ENCODE measurements at regions not wholly inside any gene's neighbourhood (a gene's known extent, or its start where the extent isn't known, plus 50 kb on each side); places are given as distances from the start of the nearest gene placed in this dataset.
"Not testable (repeated sequence)": the region's sequence is repeated elsewhere in the genome, so short reads cannot be mapped to it uniquely, and the experiment has no call there.

DNA sequence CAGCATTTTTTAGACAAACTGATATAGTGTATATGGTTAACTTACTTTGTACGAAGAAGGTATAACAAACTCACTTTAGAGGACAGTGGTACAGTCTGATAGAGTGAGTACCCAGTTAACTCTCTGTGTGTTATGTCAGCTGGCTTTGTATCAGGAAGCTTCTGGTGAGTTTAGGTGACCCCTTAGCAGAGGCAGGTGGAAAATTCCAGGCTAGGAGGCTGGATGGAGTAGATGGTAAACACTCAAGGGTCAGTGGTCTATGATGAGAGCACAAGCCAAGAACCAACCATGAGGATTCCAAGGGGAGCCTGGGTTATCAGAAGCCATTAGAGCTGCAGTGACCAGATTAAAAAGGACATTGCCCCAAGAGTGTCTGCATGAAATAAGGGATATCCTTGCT lies 227.3 kb upstream of the CENPE start:
- H3K4me3 ChIP-seq (ENCODE audit: low read depth, low read length): no peak overlapping the region
- ChIA-PET CTCF (no interaction called here), POLR2A (no interaction called here)
- TF ChIP-seq, protein P1, sequence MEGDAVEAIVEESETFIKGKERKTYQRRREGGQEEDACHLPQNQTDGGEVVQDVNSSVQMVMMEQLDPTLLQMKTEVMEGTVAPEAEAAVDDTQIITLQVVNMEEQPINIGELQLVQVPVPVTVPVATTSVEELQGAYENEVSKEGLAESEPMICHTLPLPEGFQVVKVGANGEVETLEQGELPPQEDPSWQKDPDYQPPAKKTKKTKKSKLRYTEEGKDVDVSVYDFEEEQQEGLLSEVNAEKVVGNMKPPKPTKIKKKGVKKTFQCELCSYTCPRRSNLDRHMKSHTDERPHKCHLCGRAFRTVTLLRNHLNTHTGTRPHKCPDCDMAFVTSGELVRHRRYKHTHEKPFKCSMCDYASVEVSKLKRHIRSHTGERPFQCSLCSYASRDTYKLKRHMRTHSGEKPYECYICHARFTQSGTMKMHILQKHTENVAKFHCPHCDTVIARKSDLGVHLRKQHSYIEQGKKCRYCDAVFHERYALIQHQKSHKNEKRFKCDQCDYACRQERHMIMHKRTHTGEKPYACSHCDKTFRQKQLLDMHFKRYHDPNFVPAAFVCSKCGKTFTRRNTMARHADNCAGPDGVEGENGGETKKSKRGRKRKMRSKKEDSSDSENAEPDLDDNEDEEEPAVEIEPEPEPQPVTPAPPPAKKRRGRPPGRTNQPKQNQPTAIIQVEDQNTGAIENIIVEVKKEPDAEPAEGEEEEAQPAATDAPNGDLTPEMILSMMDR (IDR thresholded peaks at IDR 0.05; ENCODE audit: insufficient read depth, low read length, missing control alignments): no peak
- DNase-seq (ENCODE audit: low read depth, low spot score): no peak

DNA sequence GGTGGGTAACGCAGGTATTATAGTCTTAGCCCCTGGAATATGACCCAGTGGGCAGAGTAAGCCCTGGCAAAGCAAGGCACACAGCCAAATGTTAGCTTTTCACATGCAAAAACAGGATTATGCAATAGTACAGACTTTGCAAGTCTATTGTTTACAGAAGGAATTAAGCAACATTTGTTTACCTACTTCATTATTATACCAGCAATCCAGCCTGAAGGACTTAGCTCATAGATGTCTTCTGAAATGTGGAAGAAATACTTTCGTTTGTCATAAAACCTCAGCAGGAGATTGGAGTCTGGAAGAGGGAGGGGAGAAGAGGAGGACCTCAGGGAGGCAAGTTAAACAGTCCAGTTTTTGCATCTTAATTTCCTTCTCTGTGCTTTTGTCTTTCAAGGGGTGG lies 226.7 kb upstream of the CENPE start:
- ChIA-PET CTCF (no interaction called here), POLR2A (no interaction called here)
- no peak for DNase-seq (ENCODE audit: low read depth, low spot score)
- H3K4me3 ChIP-seq (ENCODE audit: low read depth, low read length): no peak overlapping the region
- TF ChIP-seq, protein P1 (IDR thresholded peaks at IDR 0.05; ENCODE audit: insufficient read depth, low read length, missing control alignments): no peak

DNA sequence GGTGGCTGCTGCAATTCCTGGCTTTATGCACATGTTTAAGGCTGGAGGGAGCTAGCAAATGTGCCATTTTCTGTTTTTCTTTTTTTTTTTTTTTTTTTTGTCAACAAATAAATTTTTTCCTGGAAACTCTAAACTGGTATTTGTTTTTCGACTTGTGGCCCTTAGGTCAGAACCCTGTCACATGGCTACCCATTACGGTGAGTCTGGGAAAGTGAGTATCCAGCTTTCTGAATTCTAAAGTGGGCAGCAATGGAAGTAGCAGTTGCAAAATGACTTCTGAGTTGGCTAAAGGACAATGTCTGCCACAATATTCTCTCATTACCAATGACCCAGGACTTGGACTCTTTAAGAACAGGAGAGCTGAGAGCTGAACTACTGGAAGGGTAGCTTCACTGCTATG lies 225.1 kb upstream of the CENPE start:
- TF ChIP-seq, protein P1 (IDR thresholded peaks at IDR 0.05; ENCODE audit: insufficient read depth, low read length, missing control alignments): no peak
- no peak for DNase-seq (ENCODE audit: low read depth, low spot score)
- H3K4me3 ChIP-seq (ENCODE audit: low read depth, low read length): no peak overlapping the region
- POLR2A ChIA-PET: no interaction called here
- CTCF ChIA-PET: no interaction called here

DNA sequence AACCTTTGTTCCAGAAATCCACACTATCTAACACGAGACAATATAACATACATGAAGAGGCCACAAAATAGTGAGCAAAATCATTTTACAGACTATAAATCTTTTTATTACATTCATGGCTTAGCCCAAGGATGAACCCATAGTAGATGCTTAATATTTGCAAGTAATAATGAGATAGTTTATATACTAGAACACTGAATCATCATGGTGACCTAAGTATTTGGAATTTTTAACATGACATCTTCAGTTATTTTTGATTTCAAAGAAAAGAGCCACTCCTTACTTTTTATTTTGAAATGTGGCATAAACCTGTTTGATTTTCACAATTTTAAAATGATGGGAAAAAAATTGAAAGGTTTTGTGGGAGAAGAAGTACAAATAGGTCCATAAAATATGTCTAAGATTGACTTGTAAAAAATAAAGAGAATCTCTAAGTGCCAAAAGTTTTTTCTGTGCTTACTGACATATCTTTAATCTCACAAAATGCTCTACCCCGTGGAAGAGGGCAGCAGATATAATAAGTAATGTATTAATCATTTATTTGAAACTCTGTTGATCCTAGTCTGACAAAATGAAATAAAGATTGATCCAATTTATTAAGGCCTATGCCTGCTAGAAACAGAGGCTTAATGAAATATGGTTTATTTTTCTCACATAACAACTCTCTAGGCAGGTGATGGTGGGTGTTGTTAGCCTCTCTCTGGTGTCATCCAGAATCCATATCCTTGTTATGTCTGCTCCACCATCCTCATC lies 224.5 kb upstream of the CENPE start:
- no peak for DNase-seq (ENCODE audit: low read depth, low spot score)
- POLR2A ChIA-PET: no interaction called here
- CTCF ChIA-PET: no interaction called here
- H3K4me3 ChIP-seq (ENCODE audit: low read depth, low read length): no peak overlapping the region
- TF ChIP-seq, protein P1 (IDR thresholded peaks at IDR 0.05; ENCODE audit: insufficient read depth, low read length, missing control alignments): no peak

DNA sequence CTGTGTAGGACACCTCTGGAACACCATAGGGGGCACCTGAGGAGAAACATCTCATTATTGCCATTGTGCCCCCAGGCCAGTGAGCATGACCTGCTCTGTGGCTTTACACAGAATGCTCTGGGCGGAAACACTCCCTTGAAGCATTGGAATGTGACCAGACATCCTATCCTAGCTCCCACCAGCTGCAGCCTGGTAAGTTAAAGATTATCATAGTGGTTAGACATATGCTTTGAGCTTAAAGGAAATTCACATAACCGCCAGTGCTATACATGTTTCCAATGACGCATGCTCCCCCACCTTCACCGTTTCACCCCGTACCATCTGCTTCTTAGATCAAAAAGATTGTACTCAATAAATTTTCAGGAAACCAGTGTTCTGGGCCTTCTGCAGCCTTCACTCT lies 217.7 kb upstream of the CENPE start:
- POLR2A ChIA-PET: no interaction called here
- TF ChIP-seq, protein P1 (IDR thresholded peaks at IDR 0.05; ENCODE audit: insufficient read depth, low read length, missing control alignments): no peak
- no peak for DNase-seq (ENCODE audit: low read depth, low spot score)
- no peak overlapping the region for H3K4me3 ChIP-seq (ENCODE audit: low read depth, low read length)
- CTCF ChIA-PET: no interaction called here

DNA sequence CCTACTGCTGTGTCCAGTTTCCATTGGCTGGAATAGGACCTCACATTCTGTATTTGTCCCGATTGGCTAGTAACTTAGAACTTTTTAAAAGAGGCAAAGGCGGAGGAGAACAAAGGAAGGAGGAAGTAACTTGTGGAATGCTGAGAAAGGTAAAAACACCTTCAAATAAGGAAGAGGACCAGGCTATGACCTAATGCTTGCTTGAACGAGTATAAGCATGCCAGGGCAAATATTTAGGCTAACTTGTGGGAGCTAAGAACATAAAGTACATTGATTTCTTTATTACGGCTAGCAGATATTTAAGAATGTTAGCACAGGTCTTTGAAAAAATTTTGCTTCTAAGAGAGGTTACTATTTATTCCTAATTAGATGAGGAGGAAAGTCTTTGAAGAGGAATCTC lies 214.5 kb upstream of the CENPE start:
- DNase-seq (ENCODE audit: low read depth, low spot score); H3K4me3 ChIP-seq (ENCODE audit: low read depth, low read length); CTCF ChIA-PET; POLR2A ChIA-PET: not testable (repeated sequence)

DNA sequence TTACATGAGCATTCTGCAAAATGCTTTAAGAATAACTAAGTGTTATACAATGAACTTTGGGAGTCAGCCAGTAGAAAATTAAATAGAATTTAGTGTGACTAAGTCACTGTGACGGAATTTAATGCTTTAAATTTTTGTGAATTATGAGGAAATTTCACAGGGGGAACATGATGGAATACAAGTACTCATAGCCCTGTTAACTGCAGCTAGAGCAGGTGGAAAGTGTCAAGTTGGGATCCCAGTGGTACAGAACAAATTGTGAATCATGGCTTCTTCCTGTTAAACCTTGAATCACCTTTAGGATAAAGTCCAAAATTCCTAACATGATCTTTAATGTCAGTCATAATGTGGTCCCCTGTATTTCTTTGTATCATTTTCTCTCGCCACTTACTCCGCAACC lies 212.2 kb upstream of the CENPE start:
- ChIA-PET POLR2A (no interaction called here), CTCF (no interaction called here)
- TF ChIP-seq, protein P1 (IDR thresholded peaks at IDR 0.05; ENCODE audit: insufficient read depth, low read length, missing control alignments): no peak
- H3K4me3 ChIP-seq (ENCODE audit: low read depth, low read length): no peak overlapping the region
- no peak for DNase-seq (ENCODE audit: low read depth, low spot score)
